RWPE2 (cell line): ENCODE measurements at regions not wholly inside any gene's neighbourhood (a gene's known extent, or its start where the extent isn't known, plus 50 kb on each side); places are given as distances from the start of the nearest gene placed in this dataset.

Experiments used
- ATAC-seq: fragments of 200-7000 bp; cut with Tn5 transposase; 3 replicates; pipeline ENCODE4 v1.9.1; 2021; ENCODE audit warnings: low read depth
- DNase-seq: peaks from one replicate; pipeline ENCODE4 v3.0.0-alpha.2; 2020; ENCODE audit warnings: low spot score
- H3K27ac ChIP-seq: fragments of 450-650 bp; 2 replicates; pipeline ENCODE4 v1.5.1; 2017; ENCODE audit warnings: mild to moderate bottlenecking; ENCODE audit not compliant: poor library complexity, severe bottlenecking
- H3K27me3 ChIP-seq: fragments of 250-450 bp; sonication (Bioruptor Pico); 2 replicates; pipeline ENCODE4 v1.5.1; 2021; ENCODE audit warnings: mild to moderate bottlenecking, moderate library complexity; ENCODE audit not compliant: insufficient read depth, poor library complexity, severe bottlenecking
- H3K36me3 ChIP-seq: fragments of 250-450 bp; sonication (Bioruptor Pico); 2 replicates; pipeline ENCODE4 v1.5.1; 2020; ENCODE audit warnings: low read depth, mild to moderate bottlenecking, moderate library complexity
- H3K4me1 ChIP-seq: fragments of 250-450 bp; sonication (Bioruptor Pico); 2 replicates; pipeline ENCODE4 v1.5.1; 2021; ENCODE audit warnings: mild to moderate bottlenecking, moderate library complexity; ENCODE audit not compliant: insufficient read depth, poor library complexity, severe bottlenecking
- H3K4me3 ChIP-seq: fragments of 250-450 bp; sonication (Bioruptor Pico); 2 replicates; pipeline ENCODE4 v1.5.1; 2021; ENCODE audit warnings: mild to moderate bottlenecking, moderate library complexity; ENCODE audit not compliant: severe bottlenecking
- H3K9me3 ChIP-seq: fragments of 250-450 bp; sonication (Bioruptor Pico); 2 replicates; pipeline ENCODE4 v1.5.1; 2021; ENCODE audit warnings: mild to moderate bottlenecking, moderate library complexity; ENCODE audit not compliant: severe bottlenecking
- CTCF ChIP-seq: fragments of 450-650 bp; IDR thresholded peaks from one replicate; pipeline ENCODE4 v1.5.1; 2017; ENCODE audit warnings: mild to moderate bottlenecking, moderate library complexity; ENCODE audit not compliant: poor library complexity, severe bottlenecking

DNA sequence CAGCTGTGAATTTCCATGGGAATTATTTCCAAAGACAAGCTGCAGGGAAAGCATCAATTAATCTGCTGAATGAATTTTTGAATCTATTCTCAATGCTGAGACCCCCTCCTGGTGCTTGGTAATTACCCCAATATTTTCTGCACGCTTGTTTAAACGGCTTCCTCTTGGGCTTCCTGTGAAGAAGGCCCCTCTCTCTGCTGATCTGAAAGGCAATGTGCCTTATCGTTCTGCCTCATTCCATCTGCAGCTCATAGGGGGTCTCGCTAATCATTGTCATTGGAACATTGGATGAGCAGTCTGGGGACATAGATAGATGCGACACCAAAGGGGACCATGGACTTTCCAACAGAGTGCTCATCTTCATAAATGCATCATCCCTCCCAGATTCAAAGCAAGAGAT is 851.6 kb downstream of the PDHA2 start:
- Histone ChIP-seq H3K4me1 (no peaks in the 10 kb centered on the region), H3K27ac (no peak overlapping the region), H3K9me3 (no peaks in the 10 kb centered on the region), H3K4me3 (no peak overlapping the region), H3K27me3 (no peaks in the 10 kb centered on the region), H3K36me3 (no peaks in the 10 kb centered on the region)
- DNase-seq (no peak), ATAC-seq (no peak)
- no peak for TF ChIP-seq CTCF

GRCh38 chr4:96698831-96699230 is 858.9 kb downstream of the PDHA2 start:
- H3K36me3 ChIP-seq = no peaks in the 10 kb centered on the region
- no peak overlapping the region for H3K4me3 ChIP-seq
- ATAC-seq (no peak), DNase-seq (no peak)
- no peaks in the 10 kb centered on the region for H3K4me1 ChIP-seq
- H3K9me3 ChIP-seq = no peaks in the 10 kb centered on the region
- no peaks in the 10 kb centered on the region for H3K27me3 ChIP-seq
- TF ChIP-seq CTCF = no peak
- H3K27ac ChIP-seq = no peak overlapping the region

GRCh38 chr4:96703265-96703664 is 863.4 kb downstream of the PDHA2 start:
- Histone ChIP-seq H3K36me3 (no peaks in the 10 kb centered on the region), H3K27me3 (no peaks in the 10 kb centered on the region), H3K9me3 (no peaks in the 10 kb centered on the region), H3K27ac (no peak overlapping the region), H3K4me1 (no peaks in the 10 kb centered on the region), H3K4me3 (no peak overlapping the region)
- DNase-seq (no peak), ATAC-seq (no peak)
- no peak for TF ChIP-seq CTCF

- no peaks in the 10 kb centered on the region for H3K36me3 ChIP-seq
- no peak for TF ChIP-seq CTCF
- no peak overlapping the region for H3K27ac ChIP-seq
- DNase-seq = no peak
- H3K9me3 ChIP-seq = no peaks in the 10 kb centered on the region
- no peak for ATAC-seq
- no peaks in the 10 kb centered on the region for H3K4me1 ChIP-seq
- no peak overlapping the region for H3K4me3 ChIP-seq
- H3K27me3 ChIP-seq = no peaks in the 10 kb centered on the region
These were observed 868.9 kb downstream of the PDHA2 start for GRCh38 chr4:96708766-96709165.

- no peaks in the 10 kb centered on the region for H3K27me3 ChIP-seq
- no peak for TF ChIP-seq CTCF
- no peak overlapping the region for H3K27ac ChIP-seq
- H3K4me1 ChIP-seq = no peaks in the 10 kb centered on the region
- H3K9me3 ChIP-seq = no peaks in the 10 kb centered on the region
- no peaks in the 10 kb centered on the region for H3K36me3 ChIP-seq
- no peak overlapping the region for H3K4me3 ChIP-seq
- DNase-seq = no peak
- ATAC-seq = no peak
These were observed 873.5 kb downstream of the PDHA2 start for GRCh38 chr4:96713271-96713850.
